ENCODE measurements at regions not wholly inside any gene's neighbourhood (a gene's known extent, or its start where the extent isn't known, plus 50 kb on each side); places are given as distances from the start of the nearest gene placed in this dataset.
"Not testable (repeated sequence)": the region's sequence is repeated elsewhere in the genome, so short reads cannot be mapped to it uniquely, and the experiment has no call there.

GRCh38 chr5:118378959-118379358 lies 609.4 kb downstream of the DTWD2 start:
- no peak for DNase-seq (ENCODE audit: low spot score)

DNA sequence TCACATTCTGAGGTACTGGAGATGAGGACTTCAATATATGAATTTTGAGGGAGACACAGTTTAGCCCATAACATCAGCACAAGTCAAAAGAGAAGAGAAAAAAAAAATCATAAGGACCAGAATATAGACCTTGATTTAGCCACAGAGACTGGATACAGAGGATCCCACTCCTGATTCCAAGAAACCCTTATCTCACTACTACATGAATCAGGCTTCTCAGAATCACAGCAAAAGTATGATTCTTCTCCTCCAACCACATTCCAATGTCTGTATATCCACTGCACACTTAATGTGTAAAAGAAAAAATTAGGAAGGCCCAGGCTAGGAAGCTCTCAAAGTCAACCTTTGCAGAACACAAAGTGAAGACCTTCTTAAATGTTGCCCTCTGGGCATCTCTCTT lies 610.9 kb downstream of the DTWD2 start:
- no peak for DNase-seq (ENCODE audit: low spot score)

- DNase-seq (ENCODE audit: low spot score): no peak
Observed at GRCh38 chr5:118371973-118372831, 616.1 kb downstream of the DTWD2 start.

- no peak for DNase-seq (ENCODE audit: low spot score)
Observed at GRCh38 chr5:118366429-118366828, 621.9 kb downstream of the DTWD2 start.

- no peak for DNase-seq (ENCODE audit: low spot score)
Observed at GRCh38 chr5:118365718-118366117, 622.6 kb downstream of the DTWD2 start.

DNA sequence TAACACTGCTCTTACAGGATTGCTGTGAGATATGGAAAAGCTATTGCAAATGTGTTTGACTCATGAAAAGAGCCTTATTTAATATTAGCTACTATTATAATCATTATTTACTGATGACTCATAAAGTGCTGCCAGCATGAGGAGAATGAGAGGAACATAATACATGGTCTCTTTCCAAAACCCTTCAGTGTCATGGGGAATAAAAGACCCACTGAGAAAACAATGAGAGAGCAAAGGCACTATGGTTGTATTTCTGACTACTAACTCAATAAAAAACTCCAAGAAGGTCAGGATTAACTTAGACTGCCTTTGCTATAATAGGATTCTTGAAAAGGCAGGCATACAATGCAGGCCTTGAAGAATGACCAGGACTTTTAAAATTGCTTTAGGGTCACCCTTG lies 633.5 kb downstream of the DTWD2 start:
- no peak for DNase-seq (ENCODE audit: low spot score)

DNA sequence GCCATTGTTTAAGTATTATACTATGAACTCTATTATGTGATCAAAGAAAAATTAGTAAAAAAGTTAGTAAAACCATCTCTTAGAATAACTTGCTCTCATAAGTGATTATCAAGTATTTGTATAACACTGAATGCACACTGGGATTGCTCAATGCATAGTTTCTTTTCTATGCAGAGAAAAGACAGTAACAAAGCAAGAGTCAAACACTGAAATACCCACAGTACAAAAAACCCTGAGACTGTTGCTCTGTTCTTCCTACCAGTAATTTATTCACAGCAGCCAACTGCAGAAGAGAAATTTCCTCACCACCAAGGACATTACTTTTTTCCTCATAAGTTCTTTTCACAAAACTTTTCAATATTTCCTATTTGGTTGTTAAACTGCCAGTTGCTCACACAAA lies 634.4 kb downstream of the DTWD2 start:
- DNase-seq (ENCODE audit: low spot score): no peak

DNA sequence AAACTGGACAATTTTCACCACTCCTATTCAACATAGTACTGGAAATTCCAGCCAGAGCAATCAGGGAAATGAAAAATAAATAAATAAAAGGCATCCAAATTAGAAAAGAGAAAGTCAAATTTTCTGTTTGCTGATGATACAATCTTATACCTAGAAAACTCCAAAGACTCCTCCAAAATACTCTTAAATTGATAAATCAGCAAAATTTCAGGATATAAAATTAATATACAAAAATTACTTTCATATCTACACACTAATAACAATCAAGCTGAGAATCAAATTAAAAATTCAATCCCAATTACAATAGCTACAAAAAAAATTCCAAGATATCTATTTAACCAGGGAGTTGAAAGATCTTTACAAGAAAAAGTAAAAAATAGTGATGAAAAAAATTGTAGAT lies 651.9 kb downstream of the DTWD2 start:
- DNase-seq (ENCODE audit: low spot score): no peak

DNA sequence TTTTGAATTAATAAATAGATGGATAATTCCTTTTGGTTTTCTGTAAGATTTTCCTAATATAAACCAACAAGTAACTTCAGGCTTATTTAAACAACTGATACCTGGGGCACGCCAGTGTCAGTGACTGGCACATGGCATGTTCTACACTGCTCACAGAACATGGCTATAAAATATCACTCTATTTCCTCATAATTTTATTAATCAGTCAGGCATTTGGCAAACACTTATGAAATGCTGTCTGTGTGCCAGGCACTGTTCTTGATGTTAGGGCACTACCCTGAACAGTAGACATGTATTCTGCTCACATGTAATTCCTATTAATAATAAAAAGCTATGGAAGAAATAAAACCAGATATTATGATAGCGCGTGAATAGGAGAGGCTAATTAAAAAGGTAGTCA lies 661.0 kb downstream of the DTWD2 start:
- DNase-seq (ENCODE audit: low spot score): no peak

DNA sequence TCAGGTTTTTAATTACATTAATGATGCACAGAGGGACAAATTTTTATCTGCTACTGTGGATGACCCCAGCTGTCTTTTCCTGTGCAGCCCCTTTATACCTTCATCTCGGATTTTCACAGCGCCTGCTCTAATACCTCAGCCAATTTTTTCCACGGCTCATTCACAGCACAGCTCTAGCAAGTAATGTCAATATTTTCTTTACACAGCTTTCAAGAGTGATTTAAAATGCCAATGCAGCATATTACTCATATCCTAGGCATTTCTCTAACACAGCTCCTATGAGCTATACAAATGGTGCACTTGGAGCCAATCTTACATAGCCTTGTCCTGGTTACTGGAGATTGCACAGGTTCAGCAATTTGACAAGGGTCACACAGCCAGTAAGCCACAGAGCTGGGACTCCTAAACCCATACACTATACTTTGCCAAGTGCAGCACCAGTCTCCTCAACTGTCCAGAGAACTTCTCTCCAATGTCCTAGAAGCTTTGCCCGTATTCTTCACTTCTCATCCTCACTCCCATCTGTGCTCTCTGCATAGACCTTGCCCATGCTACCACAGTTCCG lies 661.8 kb downstream of the DTWD2 start:
- DNase-seq (ENCODE audit: low spot score): no peak

DNA sequence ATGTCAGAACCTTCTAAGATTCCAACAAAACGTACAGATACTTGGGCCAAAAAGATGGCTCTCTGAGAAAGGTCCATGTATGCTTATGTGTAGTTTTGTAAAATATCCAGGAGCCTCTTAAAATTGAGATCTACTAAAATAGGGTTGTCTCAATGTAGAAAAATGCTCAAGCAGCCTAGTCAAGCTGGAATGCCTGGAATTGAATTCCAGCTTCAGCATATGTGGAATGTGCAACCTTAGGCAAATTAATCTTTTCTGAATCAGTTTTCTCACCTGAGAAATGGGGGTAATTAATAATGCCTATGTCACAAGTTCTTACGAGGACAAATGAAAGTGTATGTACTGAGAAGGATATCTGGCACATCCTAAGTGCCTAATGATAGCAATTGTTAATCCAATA lies 662.4 kb downstream of the DTWD2 start:
- no peak for DNase-seq (ENCODE audit: low spot score)

DNA sequence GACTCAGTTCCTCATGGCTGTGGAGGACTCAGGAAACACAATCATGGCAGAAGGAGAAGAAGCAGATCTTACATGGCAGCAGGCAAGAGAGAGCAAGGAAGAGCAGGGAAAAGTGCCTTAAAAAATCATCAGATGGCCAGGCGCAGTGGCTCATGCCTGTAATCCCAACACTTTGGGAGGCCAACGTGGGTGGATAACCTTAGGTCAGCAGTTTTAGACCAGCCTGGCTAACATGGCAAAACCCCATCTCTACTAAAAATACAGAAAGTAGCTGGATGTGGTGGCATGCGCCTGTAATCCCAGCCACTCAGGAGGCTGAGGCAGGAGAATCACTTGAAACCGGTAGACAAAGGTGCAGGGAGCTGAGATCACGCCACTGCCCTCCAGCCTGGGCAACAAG lies 664.6 kb downstream of the DTWD2 start:
- DNase-seq (ENCODE audit: low spot score): not testable (repeated sequence)

- no peak for DNase-seq (ENCODE audit: low spot score)
Observed at GRCh38 chr5:118321081-118321480, 667.3 kb downstream of the DTWD2 start.

GRCh38 chr5:118320121-118320520 lies 668.2 kb downstream of the DTWD2 start:
- no peak for DNase-seq (ENCODE audit: low spot score)

GRCh38 chr5:118314931-118315330 lies 673.4 kb downstream of the DTWD2 start:
- DNase-seq (ENCODE audit: low spot score): no peak

DNA sequence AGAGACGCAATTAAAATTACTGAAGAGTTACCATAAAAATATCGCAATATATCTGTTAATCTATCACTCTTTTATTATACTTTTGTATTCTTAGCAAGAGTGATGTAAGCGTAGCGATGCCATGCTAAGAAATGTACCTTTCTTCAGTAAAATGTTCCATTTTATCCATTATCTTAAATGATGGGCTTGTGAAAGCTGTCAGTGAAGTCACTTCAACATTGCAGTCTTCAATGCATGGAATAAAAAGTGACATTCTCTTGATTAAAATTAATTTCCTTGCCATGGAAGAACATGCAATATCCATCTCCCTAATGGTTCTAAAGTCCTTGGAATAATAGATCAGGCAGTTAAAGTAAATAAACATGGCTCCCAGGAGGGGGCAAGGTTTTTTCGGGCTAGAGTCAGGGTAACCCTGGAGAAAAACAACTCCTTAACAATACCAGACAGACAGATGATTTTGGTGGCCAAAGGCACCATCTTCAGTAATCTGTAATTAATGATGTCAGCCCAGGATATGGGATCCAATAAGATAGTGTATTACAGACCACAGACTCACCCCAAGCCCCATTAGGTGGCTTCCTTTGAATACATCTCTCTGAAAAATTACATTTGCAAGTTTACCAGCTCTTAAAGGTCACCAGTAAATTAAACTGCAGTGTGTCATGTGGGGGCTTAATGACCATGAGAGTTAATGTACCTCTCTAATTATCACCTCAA lies 677.1 kb downstream of the DTWD2 start:
- DNase-seq (ENCODE audit: low spot score): no peak

DNA sequence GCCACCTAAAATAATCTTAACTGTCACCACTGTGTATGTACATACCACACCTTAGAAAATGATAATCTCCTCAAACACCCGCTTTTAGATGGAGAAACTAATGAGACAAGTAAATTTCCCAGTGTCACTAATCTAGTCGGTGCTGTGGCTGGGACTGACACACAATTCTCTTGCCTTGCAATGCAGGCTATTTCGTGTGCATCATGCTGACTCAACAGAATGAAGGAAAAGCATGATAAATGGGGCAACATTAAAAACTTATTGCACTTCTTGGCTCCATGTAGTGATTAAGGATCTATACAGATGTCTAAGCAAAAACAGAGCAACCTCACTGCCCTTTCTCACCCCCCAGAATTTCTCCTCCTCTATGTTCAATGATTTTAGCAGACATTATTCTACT lies 677.9 kb downstream of the DTWD2 start:
- DNase-seq (ENCODE audit: low spot score): no peak

GRCh38 chr5:118303296-118303695 lies 685.1 kb downstream of the DTWD2 start:
- DNase-seq (ENCODE audit: low spot score): no peak

DNA sequence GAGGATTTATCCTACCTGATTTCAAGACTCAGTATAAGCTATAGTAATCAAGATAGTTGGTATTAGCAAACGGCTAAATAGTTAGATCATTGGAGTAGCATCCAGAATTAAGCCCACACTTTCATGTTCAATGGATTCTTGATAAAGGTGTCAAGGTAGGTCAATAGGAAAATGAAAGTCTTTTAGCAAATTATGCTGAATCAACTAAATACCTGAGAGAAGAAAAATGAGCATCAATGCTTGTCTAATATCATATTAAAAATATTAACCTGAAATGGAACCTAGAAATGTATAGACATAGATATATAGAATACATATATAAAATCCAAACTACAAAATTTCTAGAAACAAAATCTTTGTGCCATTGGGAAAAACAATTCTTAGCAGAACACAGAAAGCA lies 685.6 kb downstream of the DTWD2 start:
- no peak for DNase-seq (ENCODE audit: low spot score)

- DNase-seq (ENCODE audit: low spot score): no peak
Observed at GRCh38 chr5:118301696-118302095, 686.7 kb downstream of the DTWD2 start.

GRCh38 chr5:118295045-118295444 lies 693.3 kb downstream of the DTWD2 start:
- no peak for DNase-seq (ENCODE audit: low spot score)

GRCh38 chr5:118293378-118293777 lies 695.0 kb downstream of the DTWD2 start:
- no peak for DNase-seq (ENCODE audit: low spot score)

DNA sequence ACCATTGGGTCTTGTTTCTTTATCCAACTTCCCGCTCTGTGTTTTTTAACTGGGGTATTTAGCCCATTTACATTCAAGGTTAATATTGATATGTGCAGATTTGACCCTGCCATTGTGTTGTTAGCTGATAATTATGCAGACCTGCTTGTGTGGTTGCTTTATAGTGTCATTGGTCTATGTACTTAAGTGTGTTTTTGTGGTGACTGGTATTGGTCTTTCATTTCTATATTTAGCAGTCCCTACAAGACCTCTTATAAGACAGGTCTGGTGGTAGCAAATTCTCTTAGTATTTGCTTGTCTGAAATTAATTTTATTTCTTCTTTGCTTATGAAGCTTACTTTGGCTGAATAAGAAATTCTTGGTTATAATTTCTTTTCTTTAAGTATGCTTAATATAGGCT lies 698.1 kb downstream of the DTWD2 start:
- DNase-seq (ENCODE audit: low spot score): no peak
